RWPE2 (cell line): ENCODE measurements at regions not wholly inside any gene's neighbourhood (a gene's known extent, or its start where the extent isn't known, plus 50 kb on each side); places are given as distances from the start of the nearest gene placed in this dataset.

Experiments
- ATAC-seq: fragments of 200-7000 bp; cut with Tn5 transposase; 3 replicates; pipeline ENCODE4 v1.9.1; 2021; ENCODE audit warnings: low read depth
- DNase-seq: peaks from one replicate; pipeline ENCODE4 v3.0.0-alpha.2; 2020; ENCODE audit warnings: low spot score
- H3K27ac ChIP-seq: fragments of 450-650 bp; 2 replicates; pipeline ENCODE4 v1.5.1; 2017; ENCODE audit warnings: mild to moderate bottlenecking; ENCODE audit not compliant: poor library complexity, severe bottlenecking
- H3K27me3 ChIP-seq: fragments of 250-450 bp; sonication (Bioruptor Pico); 2 replicates; pipeline ENCODE4 v1.5.1; 2021; ENCODE audit warnings: mild to moderate bottlenecking, moderate library complexity; ENCODE audit not compliant: insufficient read depth, poor library complexity, severe bottlenecking
- H3K36me3 ChIP-seq: fragments of 250-450 bp; sonication (Bioruptor Pico); 2 replicates; pipeline ENCODE4 v1.5.1; 2020; ENCODE audit warnings: low read depth, mild to moderate bottlenecking, moderate library complexity
- H3K4me1 ChIP-seq: fragments of 250-450 bp; sonication (Bioruptor Pico); 2 replicates; pipeline ENCODE4 v1.5.1; 2021; ENCODE audit warnings: mild to moderate bottlenecking, moderate library complexity; ENCODE audit not compliant: insufficient read depth, poor library complexity, severe bottlenecking
- H3K4me3 ChIP-seq: fragments of 250-450 bp; sonication (Bioruptor Pico); 2 replicates; pipeline ENCODE4 v1.5.1; 2021; ENCODE audit warnings: mild to moderate bottlenecking, moderate library complexity; ENCODE audit not compliant: severe bottlenecking
- H3K9me3 ChIP-seq: fragments of 250-450 bp; sonication (Bioruptor Pico); 2 replicates; pipeline ENCODE4 v1.5.1; 2021; ENCODE audit warnings: mild to moderate bottlenecking, moderate library complexity; ENCODE audit not compliant: severe bottlenecking
- TF ChIP-seq, protein P1 (sequence below): fragments of 450-650 bp; IDR thresholded peaks from one replicate; pipeline ENCODE4 v1.5.1; 2017; ENCODE audit warnings: mild to moderate bottlenecking, moderate library complexity; ENCODE audit not compliant: poor library complexity, severe bottlenecking

DNA sequence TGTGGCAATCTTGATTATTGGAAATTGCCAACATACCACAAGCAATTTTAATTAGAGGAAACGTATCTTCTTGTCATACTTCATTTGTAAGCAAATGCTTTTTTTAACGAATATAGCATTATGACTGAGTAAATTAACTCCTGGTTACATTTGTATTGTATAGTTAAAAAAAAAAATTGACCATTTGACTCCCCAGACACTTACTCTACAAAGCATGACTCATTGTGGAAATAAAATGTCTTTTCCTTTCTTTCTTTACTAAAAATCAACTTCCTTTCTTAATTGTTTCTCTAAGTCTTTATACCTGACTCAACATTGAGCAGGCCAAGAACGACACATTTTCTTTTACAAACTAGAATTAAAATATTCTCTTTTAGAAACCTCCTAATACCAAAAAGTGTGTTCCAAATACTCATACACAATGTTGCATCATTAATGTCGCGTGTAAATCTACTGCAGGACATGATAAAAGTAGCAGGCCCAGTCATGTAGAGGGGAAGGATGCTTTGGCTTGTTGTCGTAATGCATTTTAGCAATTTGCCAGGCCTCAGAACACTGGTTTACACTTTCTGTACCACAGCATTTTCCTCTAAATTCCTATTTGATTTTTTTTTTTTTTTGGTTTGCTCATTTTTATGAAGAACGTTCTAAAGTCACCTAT is 349.6 kb upstream of the KCNH7 start:
- Histone ChIP-seq H3K27me3 (no peaks in the 10 kb centered on the region), H3K4me3 (no peak overlapping the region), H3K36me3 (no peaks in the 10 kb centered on the region), H3K4me1 (peaks cover 7% of the 10 kb centered on the region), H3K9me3 (no peaks in the 10 kb centered on the region), H3K27ac (no peak overlapping the region)
- TF ChIP-seq, protein P1, sequence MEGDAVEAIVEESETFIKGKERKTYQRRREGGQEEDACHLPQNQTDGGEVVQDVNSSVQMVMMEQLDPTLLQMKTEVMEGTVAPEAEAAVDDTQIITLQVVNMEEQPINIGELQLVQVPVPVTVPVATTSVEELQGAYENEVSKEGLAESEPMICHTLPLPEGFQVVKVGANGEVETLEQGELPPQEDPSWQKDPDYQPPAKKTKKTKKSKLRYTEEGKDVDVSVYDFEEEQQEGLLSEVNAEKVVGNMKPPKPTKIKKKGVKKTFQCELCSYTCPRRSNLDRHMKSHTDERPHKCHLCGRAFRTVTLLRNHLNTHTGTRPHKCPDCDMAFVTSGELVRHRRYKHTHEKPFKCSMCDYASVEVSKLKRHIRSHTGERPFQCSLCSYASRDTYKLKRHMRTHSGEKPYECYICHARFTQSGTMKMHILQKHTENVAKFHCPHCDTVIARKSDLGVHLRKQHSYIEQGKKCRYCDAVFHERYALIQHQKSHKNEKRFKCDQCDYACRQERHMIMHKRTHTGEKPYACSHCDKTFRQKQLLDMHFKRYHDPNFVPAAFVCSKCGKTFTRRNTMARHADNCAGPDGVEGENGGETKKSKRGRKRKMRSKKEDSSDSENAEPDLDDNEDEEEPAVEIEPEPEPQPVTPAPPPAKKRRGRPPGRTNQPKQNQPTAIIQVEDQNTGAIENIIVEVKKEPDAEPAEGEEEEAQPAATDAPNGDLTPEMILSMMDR, result no peak
- no peak for ATAC-seq
- DNase-seq, result no peak

DNA sequence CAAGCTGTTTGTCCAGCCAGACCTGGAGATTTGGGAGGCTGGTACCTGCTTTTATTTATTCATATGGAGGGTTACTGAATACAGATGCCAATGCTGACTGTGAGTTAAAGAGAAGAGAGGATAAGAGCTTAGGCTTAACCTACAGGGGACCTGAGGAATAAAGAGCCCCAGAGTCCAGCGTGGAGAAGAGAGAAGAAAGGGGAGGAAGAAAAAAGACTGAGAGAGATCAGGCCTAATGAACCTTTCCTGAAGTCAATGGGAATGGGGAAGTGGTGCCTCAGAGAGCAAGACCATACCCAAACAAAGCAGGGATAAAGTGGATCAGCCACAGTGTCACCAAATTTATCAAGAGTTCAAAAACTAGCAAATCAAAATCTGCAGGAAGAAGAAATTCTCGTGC is 348.6 kb upstream of the KCNH7 start:
- H3K9me3 ChIP-seq, result no peaks in the 10 kb centered on the region
- H3K27ac ChIP-seq, result no peak overlapping the region
- DNase-seq, result no peak
- H3K36me3 ChIP-seq, result no peaks in the 10 kb centered on the region
- H3K4me1 ChIP-seq, result peaks cover 7% of the 10 kb centered on the region
- peaks cover 5% of the 10 kb centered on the region for H3K27me3 ChIP-seq
- no peak for ATAC-seq
- TF ChIP-seq, protein P1, result no peak
- no peak overlapping the region for H3K4me3 ChIP-seq

DNA sequence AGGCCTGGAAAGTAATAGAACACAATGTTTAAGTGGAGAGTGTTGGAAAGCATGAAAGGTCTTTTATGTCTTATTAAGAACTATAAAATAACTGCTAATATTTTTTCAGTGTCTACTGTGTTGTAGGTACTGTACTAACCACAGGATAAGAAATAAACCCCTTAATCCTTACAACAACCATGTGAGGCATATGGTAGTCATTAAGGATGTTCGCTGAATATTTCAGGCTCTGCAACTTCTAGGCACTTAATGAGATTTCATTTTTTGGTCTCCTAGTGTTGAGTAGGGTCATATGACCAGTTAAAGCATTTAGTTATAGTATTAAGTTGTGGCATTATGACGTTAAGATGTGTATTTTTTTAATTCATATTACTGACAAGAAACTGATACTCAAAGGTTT is 346.6 kb upstream of the KCNH7 start:
- no peak overlapping the region for H3K27ac ChIP-seq
- no peaks in the 10 kb centered on the region for H3K9me3 ChIP-seq
- no peak for DNase-seq
- H3K36me3 ChIP-seq, result no peaks in the 10 kb centered on the region
- TF ChIP-seq, protein P1, result no peak
- peaks cover 5% of the 10 kb centered on the region for H3K27me3 ChIP-seq
- ATAC-seq, result no peak; the same call in 2 of the 3 replicates
- H3K4me3 ChIP-seq, result no peak overlapping the region
- peaks cover 7% of the 10 kb centered on the region for H3K4me1 ChIP-seq

DNA sequence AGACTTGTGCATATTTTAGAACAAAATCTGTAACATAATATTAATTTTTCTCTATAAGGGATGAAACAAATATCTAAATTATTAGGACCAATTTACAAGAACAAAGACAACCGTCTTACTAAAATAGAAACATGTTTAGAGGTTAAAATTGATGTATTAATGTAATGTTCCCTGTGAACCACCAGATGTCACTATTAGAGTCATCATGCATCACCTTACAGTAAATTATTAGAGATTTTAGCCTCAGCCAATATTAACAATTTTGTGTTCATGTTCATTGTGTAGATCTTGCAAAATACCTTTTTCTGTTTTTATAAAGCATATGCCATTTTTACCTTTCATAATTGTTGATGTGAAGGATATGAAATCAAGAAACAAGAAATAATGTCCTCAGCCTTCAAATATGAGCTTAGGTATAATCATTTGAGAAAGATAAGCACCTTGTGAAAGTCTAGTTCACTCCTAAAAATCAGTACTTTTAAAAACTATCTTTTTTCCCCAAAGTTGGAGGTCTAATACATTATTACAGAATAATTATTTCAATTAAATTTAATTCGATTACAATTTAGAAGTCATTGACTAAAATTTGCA is 344.3 kb upstream of the KCNH7 start:
- Histone ChIP-seq H3K27ac (no peak overlapping the region), H3K36me3 (no peaks in the 10 kb centered on the region), H3K27me3 (peaks cover 5% of the 10 kb centered on the region), H3K9me3 (no peaks in the 10 kb centered on the region), H3K4me3 (no peak overlapping the region), H3K4me1 (no peaks in the 10 kb centered on the region)
- no peak for DNase-seq
- no peak for ATAC-seq
- TF ChIP-seq, protein P1, result peak; percentile 80

DNA sequence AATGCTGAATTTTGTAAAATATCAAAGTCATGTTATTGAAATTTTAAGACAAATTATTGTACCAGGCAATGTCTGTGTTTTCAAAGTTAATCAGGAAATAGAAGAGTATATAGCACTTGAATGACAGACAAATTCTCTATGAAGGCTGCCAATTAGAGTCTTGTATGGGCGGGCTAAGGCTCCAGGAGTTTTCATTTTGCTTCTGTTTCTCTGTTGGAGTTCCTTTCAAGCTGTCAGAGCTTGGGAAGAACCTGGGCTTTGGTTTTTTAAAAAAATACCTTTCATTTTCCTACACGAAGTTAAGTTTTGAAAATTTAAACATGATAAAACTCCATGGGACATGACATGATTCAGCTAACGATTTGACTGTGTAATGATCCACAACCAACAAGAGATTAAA is 339.0 kb upstream of the KCNH7 start:
- Histone ChIP-seq H3K27me3 (peaks cover 3% of the 10 kb centered on the region), H3K4me1 (no peaks in the 10 kb centered on the region), H3K27ac (no peak overlapping the region), H3K36me3 (no peaks in the 10 kb centered on the region), H3K9me3 (no peaks in the 10 kb centered on the region), H3K4me3 (no peak overlapping the region)
- ATAC-seq (no peak), DNase-seq (no peak)
- TF ChIP-seq, protein P1, result no peak
